Stimulated activated CD4-positive, alpha-beta T cell treated with anti-CD3 and anti-CD28 coated beads, Interleukin-12 subunit alpha, Interleukin-12 subunit beta, amount 100 ng/mL, for 48 hours (primary cell): ENCODE measurements at regions not wholly inside any gene's neighbourhood (a gene's known extent, or its start where the extent isn't known, plus 50 kb on each side); places are given as distances from the start of the nearest gene placed in this dataset.

Experiments
- DNase-seq, 3 donors: peaks; one replicate each; pipeline ENCODE4 v3.0.0-alpha.2; 2020; ENCODE audit warnings: low read depth in 2 of 3, low spot score in 1 of 3

DNA sequence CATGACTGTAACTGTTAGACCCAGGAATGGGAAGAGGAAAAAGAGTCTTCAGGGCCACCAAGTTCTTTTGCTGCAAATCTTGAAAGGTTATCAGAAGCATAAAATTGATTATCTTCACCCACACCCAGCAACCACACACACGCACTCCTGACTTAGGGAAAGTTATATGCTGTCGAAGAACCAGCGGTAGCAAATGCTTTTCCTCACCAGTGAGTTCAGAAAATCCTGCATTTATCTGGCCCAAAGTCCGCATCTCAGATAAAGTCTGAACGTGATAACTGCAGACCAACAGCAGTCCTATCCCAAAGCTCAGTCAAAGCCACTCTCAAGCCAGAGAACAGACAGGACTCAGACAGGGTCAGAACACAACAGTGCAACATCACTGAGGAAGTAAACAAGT is 115.6 kb downstream of the IRS2 start:
- no peak for DNase-seq

DNA sequence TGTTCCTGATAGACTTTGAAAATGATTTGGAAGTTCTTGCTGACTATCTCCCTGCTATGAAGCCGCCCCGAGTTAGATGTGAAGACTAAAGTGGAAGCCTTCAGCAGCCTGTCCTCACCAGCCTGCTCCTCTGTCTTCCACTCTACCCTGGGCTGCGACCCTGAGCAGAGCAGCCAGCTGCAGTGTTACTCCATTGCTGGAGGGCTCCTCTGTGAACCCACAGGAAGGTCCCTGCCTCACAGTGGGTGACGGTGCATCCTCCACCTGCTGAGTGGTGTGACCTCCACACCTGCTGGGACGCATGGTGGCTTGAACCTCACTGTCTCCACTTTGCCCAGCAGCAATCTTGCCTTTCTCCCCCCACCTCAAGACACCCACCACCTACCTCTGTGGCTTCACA is 116.4 kb downstream of the IRS2 start:
- DNase-seq = no peak

DNA sequence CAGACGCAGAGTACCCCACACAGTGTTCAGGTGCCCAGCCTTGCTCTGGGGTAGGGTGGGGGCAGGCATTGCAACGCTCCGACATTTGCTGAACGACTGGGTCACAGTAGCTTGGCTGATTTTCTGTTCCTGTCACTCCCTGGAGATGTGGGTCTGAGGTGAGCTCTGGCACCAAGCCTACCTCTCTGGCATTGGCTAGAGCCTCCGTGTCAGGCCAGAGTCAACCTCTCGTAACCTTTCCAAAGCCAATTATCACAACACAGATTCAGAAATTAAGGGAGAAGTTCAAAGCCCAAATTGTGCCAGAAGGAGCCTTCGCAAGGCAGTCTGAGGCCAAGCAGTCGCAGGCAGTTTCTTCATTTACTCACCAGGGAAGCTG is 117.2 kb downstream of the IRS2 start:
- no peak for DNase-seq

DNA sequence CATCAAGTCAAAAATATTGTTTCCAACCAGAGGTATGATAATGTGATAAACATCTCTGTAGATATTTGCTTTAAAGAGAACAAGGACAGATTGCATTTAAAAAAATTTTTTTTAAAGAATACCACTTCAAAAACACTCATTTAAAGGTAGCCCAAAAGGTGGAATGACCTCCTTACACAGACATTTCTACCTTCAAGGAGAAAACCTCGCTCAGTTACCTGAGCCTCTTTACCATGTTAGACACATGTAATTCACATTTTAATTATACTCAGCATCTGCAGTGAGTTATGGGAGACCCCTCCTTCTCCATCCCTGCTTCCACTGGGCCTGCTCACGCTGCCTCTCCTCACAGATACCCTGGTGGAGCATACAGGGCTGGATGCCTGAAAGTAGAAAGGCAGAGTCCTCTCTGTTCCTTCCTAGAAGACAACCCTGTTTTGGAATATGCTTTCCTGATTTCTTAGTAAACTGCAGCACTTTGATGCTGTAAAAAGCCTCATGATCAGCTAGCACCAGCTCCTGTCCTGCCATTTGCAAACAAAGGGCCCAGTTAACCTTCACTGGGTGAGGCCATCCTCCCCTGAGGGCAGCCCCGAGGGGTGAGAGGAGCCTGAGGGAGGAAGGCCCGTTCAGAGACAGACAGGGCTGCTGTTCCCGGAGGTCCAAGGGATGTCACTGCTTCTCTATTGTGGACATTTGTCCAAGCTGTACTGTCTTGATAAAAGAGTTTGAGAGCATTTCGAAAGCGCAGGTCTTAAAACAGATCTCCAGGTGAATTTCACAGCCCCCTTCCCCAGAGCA is 117.8 kb downstream of the IRS2 start:
- no peak for DNase-seq

DNA sequence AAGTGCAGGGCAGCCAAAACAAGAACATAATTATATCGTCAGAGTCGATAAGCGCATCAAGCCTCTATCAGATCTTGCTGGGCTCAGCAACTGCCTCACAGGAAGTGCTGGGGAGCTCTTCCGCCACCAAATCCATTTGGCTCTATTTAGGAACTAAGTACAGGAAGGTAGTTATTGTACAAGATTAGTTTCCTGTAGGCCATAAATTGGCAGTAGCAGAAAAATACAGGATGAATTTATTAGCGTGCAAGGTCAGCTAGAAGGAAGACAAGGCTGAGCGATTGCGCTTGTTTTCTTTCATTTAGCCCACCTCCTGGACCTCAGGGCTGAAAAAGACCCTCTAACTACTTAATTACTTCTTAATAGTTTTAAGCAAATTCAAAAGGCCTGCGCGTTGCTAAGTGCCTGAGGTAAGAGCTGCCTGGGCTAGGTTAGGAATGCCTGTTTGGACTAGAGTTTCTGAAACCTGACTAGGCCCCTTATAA is 118.5 kb downstream of the IRS2 start:
- no peak for DNase-seq

DNA sequence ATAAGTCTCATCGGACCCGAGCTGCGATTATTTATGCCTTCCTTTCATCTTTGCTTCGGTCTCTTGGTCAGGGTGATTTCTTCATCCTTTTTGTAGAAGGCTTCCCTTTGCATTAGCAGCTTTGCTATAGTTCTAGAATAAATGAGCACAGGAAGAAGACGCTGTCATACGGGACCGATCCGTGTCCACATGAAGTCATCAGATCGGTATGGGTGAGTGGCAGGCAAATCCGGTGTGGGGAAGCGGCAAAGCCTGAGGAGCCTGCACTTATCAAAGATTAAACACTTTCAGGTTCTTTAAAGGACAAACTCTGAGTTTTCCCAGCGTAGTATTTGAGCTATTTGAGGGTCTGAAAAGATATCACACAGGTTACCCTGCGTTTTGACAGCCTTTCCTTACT is 119.3 kb downstream of the IRS2 start:
- DNase-seq = no peak

DNA sequence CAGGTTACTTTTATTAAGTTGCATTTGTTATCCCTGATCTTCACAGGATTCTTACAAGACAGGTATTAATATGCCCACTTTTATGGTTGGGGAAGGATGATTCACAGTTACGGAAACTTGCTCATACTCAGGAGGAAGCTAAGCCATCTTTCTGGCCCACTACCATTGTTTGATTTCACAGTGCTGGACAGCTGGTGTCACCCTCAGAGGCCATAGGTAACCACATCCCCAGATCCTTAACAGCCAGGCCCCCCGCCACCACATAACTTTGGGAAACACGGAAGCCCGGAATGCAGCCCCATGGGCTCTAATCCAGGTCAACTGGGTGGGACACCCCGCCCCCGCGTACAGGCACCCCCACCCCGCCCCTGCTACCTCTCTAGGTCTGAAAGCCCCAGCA is 119.7 kb downstream of the IRS2 start:
- DNase-seq = no peak

DNA sequence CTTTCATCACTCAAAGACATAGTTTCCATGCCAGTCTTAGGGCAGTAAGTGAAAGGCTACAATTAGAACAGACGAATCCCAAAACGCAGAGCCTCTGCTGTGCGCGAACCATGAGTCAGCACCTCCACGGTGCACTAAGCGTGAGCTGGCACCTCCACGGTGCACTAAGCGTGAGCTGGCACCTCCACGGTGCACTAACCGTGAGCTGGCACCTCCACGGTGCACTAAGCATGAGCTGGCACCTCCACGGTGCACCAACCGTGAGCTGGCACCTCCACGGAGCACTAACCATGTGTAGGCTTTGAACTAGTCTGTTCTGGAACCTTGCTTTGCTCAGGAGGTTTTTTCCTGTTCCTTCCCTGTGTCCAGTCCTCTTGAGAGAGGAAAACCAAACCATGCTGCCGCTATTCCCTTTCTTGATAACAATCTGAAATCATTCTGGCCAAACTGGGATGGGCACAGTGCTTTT is 120.6 kb downstream of the IRS2 start:
- DNase-seq = no peak

DNA sequence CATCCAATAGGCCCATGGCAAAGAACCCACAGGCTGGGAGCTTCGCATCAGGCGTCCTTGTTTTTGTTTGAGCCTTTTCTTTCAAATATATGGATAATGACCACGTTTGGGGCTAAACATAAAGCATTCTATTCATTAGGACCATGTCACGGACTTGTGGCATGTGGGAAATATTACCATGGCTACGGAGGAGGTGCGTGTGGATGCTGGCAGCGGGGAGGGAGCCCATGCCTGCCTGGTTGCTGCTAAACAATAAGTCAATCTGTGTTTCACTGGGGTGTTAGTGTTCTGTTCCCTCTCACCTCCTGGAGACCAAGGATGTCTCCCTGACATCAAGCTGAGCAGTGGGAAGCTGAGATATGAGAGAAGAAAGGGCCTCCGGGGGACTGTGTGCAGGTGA is 121.1 kb downstream of the IRS2 start:
- DNase-seq = no peak

DNA sequence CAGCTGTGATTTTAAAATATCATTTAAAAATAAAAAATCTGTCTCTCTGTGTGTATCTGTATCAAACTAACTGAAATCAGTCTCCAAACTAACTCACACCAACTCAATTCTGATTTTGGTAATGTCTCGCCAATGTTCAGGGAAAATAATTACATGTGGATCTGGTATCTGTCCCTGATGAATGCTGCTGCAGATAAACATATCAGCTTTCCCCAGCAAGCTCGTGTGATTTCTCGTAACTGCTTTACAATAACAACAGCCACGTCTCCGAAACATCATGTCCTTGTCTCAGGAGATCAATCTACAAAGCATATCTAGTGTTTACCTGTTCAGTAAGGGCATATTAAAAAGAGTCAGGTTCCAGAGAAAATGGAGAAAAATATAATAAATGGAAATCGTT is 129.0 kb downstream of the IRS2 start:
- no peak for DNase-seq

DNA sequence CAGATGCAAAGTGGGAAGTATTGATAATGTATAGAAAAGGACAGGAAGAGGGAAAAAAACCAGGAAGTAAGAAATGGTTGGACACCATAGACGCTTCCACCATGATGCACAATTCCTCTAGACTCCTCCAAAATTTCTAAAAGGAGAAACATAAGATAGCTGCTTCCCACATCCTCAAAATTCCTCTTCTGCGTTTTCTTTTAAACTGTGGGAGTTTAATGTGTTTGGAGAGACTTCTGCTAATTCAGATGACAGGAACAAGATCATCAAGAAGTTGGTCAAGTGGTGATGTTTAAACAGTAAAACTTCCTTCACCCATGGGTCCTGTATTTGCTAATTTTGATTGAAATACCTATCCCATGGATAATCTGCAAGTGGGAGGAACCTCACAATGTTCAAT is 130.2 kb downstream of the IRS2 start:
- no peak for DNase-seq

DNA sequence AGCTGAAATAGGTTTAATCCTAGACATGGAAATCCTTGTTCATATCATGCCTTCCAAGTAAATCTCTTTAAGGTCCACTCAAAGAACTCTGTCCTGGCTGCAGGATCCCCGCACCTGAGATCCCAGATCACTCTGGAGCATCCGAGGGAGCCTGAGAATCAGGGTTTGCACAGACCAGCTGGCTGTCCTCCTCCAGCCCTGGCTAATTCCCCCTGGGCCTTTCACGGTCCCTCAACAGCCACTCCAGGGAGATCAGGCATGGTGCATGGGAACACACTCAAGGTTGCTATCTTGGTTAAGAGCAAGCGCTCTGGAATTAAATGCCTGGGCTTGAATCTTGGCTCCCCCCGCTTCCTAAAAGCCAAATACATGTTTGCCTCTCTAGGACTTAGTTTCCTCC is 130.8 kb downstream of the IRS2 start:
- DNase-seq = no peak

DNA sequence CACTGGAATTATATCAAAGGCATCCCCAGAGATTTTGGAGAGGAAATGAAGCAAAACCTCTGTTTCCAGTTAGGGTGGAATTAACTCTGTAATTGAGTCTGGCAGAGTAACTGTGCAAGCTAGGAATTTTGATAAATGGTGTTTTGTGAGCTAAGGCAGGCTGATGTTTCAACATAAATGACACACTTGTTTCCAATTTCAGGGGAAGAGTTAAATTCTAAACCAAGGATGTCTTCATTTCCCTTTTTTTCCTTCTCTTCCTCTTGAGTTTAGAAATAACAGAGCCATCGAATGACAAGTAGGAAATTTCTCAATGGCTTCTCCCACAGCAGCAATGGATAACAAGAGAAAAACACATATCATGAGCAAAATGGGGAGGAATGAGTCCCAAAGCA is 131.2 kb downstream of the IRS2 start:
- no peak for DNase-seq

DNA sequence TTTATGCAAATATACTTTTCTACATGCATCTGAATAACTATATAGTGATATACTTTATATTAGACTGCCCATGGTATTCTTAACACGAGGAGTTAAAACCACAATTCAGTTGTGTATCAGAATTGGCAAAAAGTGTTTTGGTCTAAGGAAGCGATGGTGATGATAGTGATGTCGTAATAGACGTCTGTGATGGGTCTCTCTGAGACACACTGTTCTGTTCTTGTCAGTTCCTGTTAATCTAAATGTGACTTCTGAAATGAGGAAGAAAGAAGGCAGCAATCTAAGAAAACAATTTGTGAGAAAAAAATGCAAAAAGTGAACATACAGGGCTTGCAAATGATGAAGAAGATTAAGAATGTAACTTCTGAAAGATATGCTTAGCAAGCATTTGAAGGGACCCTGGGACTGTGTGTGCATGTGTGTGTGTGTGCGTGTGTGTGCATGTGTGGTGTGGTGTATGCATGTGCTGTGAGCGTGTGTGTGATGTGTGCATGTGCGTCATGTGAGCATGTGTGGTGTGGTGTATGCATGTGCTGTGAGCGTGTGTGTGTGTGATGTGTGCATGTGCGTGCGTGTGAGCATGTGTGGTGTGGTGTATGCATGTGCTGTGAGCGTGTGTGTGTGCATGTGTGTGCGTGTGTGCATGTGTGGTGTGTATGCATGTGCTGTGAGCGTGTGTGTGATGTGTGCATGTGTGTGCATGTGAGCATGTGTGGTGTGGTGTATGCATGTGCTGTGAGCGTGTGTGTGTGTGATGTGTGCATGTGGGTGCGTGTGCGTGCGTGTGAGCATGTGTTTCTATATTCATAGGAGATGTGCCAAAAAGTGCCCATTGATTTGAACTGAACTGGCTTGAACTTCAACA is 131.8 kb downstream of the IRS2 start:
- DNase-seq = no peak

DNA sequence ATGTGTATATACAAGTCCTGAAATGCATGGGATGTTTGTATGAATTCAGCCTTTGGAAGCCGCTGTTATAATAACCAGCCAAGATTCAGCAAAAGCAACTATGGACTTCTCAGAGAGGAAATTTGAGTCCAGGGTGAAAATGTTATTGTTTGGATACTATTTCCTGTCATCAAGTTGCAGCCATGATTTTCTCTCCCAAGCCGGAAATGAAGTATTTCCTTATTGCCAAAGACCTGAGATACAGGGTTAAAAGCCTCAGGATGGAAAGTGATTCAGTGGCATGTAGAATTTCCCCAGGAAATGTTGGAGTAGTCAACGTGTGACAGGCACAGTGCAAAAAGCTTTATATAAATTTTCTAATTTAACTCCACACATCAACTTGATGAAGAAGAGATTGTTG is 133.9 kb downstream of the IRS2 start:
- DNase-seq = no peak

DNA sequence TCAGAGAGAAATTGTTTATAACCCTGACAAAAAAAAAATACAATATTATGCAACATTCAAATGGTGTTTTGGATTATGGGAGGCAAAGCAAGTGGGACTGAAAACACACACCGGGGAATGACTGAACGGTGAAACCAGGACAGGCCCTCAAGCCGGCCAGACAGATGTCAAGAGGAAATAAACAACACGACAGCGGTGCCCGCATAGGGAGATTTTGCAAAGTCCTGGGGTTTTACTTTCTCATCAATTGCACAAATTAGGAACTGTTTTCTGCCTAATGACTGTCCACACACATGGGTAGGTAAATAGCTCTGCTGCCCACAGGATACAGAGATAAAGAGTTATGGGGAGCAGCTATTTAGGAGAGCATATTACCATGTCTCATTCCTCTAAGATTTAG is 134.5 kb downstream of the IRS2 start:
- DNase-seq = no peak

DNA sequence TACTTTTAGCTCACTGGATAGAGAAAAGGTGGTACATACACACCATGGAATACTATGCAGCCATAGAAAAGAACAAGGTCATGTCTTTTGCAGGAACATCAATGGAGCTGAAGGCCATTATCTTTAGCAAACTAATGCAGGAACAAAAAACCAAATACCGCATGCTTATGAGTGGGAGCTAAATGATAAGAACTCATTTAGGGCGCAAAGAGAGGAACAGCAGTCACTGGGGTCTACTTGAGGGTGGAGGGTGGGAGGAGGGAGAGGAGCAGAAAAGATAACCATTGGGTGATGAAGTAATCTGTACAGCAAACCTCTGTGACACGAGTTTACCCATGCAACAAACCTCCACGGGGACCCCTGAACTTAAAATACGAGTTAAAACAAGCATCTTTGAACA is 135.1 kb downstream of the IRS2 start:
- no peak for DNase-seq

DNA sequence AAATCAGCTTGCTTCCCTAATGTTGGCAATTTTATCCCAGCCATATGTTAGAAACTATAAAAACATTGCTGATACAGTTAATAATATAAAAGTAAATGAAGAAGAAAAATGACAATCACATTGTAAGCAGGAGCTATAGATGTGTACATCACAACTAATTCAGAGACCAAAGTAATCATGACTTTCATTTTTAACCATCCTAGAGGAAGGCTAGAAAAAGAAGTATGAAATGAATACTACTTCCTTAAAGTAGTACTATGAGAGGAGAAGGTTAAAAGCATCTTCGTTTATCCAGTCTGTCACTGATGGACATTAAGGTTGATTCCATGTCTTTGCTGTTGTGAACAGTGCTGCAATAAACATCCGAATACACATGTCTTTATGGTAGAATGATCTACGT is 135.5 kb downstream of the IRS2 start:
- no peak for DNase-seq

DNA sequence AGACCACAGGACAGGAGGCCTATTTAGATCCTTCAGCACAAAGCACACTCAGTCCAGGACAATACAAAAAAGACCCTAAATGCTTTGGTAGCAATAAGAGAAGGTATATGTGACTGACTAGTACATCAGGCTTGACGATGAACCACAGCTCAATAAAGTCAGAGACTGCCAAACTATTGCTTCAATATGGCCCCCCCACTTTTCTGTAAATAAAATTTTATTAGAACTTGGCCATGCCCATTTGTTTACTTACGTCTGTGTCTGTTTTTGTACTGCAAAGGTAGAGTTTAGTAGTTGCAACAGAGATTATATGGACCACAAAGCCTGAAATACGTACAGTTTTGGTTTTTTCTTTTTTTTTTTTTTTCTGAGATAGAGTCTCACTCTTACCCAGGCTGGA is 136.7 kb downstream of the IRS2 start:
- DNase-seq = no peak

DNA sequence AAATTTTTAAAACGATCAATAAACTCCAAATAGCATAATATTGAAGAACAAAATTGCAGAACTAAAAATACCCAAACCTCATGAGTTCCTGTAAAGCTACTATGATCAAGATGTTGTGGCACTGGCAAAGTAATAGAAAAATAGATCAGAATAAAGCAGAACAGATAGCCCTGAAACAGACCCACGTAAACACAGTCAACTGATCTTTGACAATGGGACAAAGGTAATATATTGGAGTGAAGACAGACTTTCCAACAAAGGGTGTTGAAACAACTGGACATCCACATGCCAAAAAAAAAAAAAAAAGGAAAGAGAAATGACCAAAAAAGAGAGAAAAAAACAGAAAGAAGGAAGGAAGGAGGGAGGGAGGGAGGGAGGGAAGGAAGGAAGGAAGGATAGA is 138.7 kb downstream of the IRS2 start:
- no peak for DNase-seq

DNA sequence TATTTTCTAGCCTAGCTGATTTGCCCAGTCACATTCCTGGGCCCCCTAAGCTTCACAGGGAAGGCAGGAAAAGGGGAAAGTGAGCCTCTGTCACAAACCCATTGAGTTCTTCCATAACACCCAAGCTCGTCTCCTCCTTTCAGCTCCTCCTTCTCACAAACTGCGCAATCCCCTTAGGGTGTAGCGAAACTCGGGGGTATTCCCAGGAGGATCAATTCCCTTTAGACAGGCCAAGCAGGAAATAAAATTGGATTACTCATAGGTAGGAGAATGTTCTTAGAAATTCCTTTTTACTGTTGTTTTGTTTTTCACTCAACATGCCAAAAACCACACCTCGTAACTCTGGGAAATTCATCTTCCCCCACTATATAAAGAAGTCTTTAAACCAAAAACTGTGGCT is 139.3 kb downstream of the IRS2 start:
- DNase-seq = no peak

DNA sequence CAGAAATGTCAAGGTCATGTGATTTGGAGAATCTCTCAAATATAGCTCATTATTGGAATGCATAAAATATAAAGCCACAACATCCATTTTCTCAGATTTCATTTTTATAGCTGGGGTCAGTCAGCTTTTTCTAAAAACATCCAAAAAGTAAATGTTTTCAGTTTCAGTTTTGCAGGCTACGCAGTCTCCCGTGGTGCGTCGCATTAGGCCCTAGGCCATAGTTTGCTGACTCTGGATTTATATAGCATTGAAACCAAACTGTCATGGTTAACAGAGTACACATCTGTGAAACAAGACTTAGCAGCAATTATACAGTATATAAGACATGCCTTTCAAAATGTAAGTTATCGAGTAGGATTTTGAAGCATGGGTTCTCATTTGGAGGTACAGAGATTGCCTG is 140.0 kb downstream of the IRS2 start:
- DNase-seq = no peak
